HG03378 (cell line): ENCODE measurements at regions not wholly inside any gene's neighbourhood (a gene's known extent, or its start where the extent isn't known, plus 50 kb on each side); places are given as distances from the start of the nearest gene placed in this dataset.

Source experiments
- ATAC-seq: cut with Tn5 transposase; IDR thresholded peaks from one replicate; pipeline ENCODE4 v1.9.1; 2021; ENCODE audit warnings: mild to moderate bottlenecking, moderate library complexity; ENCODE audit not compliant: unreplicated experiment

GRCh38 chr3:66740260-66740659 lies 239.4 kb upstream of the LRIG1 start:
- no peak for ATAC-seq

- ATAC-seq: no peak
Observed at GRCh38 chr3:66744521-66744920, 243.7 kb upstream of the LRIG1 start.

DNA sequence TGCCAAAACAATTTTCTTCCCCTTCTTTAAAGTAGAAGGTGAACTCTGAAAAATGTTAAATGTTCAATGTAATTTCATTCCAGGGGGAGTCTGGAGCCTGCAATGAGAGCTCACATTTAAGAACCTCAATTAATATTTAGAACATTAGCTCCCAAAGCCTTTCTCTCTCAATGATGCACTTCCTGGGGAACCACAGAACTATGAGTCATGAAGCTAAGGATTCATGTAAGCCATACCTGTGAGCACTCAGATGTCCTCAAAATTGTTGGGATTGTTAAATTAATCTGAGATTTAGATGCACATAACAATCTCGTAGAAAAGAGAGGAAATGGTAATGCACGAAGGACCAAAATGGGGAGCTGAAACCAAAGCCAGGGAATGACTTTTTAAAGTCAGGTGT lies 244.2 kb upstream of the LRIG1 start:
- no peak for ATAC-seq

- ATAC-seq: no peak
Observed at GRCh38 chr3:66747261-66747660, 246.4 kb upstream of the LRIG1 start.

GRCh38 chr3:66747696-66748095 lies 246.9 kb upstream of the LRIG1 start:
- no peak for ATAC-seq

DNA sequence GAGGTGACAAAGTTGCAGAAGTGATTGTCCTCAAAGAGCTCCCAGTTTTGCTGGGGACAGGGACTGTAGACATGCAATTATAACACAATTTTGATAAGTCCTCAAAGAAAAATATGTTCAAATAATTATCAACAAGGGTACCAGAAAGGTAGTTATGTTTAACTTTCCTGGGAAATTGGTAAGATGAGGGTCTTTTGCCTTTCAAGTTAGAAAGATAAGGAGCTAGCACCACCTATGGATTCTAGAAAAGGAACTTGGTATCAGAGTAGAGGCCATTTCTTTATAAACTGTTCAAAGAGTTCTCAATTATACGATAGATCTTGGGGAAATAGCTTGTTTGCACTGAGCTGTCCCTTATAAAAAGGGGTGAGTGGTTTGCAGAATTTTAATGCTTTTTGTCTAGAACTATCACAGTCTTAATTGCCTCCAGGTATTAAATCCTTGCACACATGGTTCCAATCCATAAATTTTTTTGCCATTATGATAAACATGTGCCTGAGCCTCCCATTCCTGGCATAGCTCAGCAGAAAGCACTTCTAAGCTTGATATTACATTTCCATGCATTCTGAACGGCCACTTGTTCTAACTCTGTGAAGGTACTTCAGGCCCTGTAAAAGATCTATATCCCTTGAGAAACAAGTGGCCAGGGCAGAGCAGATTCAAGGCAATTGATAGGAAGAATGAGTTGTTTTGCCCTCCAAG lies 247.5 kb upstream of the LRIG1 start:
- ATAC-seq: no peak

- no peak for ATAC-seq
Observed at GRCh38 chr3:66751842-66752241, 246.3 kb upstream of the KBTBD8 start.

DNA sequence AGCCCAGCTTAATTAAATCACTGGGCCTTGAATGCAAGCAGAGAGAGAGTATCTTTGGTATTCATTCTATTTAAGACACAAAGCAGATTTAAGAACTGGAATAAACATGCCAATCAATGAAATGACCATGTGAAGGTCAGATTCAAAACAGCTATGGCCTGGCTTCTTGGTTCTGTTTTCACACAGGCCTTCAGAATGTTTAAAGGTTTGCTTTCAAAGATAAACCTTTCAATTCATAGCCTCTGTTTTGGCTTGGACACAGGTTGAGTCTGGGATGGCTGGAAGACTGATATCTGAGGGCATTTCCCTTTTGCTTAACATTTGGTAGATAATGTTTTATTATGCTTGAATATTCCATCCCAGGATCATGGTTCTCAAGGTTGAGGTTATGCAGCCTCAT lies 244.4 kb upstream of the KBTBD8 start:
- ATAC-seq: no peak

GRCh38 chr3:66754613-66755012 lies 243.5 kb upstream of the KBTBD8 start:
- ATAC-seq: no peak

- no peak for ATAC-seq
Observed at GRCh38 chr3:66755924-66756323, 242.2 kb upstream of the KBTBD8 start.

DNA sequence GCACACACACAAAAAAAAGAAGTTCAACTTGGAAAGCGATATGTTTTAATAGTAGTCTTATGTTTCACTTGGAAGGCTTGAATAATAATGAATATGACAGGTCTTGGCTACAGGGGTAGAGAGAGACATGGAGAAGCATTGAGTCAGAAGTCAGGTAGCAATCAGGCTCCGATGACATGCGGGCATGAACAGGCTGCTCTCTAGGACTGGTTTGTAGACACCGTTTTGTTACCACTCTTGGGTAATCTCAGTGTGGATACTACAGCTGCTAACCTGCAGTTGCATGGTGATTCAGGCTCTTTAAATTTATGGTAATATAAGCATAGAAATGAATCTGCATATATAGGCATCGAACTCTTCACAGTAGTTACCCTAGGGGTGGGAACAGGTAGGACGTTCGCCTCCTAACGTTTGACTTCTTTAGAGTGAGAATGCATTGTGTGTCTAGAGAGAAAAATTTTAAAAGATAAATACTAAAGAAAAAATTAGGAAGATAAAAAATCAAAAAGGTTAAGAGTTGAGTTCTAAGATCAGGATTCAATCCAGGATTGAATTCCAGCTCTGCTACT lies 241.6 kb upstream of the KBTBD8 start:
- no peak for ATAC-seq

DNA sequence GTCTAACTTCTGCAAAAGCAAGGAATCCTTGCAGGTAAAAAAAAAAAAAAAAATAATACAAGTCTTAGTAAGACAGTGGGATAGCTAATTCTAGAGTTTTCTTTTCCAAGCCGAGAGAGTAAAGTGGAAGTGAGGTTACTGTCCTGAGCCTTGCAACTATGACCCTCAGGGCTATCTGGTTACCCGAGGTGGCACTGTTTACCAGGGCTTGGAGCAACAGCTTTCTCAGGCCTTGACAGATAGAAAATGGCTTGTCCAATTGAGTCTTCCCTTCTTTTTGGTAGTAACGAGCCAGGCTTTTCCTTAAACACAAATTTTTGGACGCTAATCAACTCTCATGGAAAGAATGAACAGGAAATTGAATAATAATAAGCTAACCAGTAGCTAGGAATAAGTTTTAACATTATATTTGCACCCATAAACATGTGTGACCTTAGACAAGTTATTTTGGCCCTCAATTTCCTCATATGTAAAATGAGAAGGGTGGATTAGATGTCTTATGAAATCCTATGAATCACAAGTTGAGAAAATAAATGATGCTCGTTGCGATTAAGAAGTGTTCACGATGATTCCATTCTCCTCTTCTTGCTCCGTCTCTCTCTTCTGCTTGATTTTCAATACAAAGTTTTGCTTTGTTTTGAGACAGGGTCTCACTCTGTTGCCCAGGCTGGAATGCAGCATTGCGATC lies 236.9 kb upstream of the KBTBD8 start:
- ATAC-seq: no peak

DNA sequence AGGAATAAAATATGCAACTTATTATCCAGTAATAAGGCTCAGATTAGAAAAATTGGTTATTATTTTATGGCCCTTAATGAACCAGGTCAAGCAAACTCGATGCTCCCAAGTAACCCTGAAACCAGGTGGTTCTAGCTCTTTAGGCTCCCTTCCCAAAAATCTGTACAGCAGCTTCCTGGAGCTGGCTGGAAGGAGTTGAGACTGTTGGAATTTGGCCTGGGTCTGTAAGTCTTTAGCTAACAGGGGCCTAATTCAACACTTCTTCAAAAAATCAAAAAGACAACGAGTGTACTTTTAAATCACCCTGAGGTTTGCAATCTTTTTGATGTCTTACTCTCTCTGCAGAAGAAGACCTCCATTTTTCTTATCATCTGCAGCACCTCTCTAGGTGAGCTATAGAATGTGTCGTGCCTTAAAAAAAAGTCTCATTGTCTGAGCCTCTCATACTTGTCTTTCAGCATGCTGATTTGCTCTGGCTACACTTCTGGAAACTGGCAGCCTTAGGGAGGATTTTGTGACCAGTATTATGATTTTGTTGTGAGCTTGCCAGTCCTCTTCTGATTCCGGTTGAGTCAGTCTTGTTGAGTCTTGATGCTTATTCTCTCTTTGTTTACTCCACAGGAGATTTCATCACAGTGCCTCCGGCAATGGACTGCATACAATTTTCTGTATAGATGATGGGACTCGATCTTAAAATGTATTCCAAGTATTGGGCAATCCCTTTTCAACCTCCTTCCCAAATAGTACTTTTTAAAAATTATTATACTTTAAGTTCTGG lies 235.0 kb upstream of the KBTBD8 start:
- no peak for ATAC-seq

- no peak for ATAC-seq
Observed at GRCh38 chr3:66778107-66778506, 220.0 kb upstream of the KBTBD8 start.

GRCh38 chr3:66778777-66779176 lies 219.3 kb upstream of the KBTBD8 start:
- no peak for ATAC-seq

DNA sequence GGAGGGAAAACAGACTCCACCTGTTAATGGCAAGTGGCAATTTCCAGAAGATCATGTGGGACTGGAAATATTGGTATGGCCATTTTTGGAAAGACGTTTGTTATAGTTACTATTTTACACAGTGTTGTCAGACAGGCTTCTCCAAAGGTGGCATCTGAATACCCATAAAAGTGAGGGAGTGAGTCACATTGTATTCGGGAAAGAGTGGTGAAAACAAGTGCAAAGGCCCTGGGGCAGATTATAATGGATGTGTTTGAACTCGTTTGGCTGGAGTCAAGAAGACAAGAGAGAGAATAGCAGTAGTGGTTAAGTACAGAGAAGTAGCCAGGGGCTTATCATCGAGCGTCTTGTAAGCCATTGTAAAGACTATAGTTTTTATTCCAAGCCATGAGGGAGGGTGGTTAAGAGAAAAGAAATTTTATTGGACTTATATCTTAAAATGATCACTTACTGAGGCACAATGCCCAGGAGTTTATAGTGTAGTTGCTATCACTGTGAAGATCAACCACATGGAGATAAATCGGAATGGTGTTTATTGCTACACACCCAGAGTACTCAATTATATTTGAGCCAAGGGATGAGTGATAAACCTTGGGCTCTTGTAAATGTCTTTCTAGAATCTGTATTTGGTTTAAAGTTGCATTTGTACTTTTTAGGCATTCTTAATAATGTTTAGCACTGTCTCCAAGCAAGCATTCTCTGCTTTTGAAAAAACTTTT lies 212.8 kb upstream of the KBTBD8 start:
- no peak for ATAC-seq

DNA sequence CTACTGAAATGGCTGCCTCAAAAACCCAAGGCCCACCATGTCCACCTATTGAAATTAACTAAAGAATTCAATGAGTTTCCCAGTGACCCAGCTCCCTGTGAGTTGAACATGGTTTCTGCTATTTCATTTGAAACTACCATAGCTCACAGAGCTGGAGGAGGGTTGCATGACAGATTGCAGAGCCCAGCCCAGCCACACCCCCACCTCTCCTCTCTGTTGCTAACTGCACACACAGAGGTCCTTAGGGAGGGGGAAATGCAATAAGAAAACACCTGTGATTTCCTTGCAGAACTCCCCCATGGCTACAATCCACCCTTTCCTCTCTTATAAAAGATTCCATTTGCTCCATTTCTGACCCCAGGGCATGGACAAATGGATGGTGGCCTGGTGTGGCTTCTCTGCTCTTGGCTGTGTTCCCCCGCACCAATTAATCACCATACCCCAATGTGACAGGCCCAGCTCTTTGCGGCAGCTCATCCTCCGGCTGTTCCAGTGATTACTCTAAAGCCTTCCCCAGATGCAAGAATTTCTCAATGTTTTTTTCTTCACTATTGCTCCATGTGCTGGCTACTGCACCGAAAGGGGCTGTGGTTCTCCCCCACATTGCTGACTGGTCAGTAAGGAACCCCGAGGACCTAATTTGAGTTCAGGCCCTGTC lies 208.4 kb upstream of the KBTBD8 start:
- no peak for ATAC-seq

GRCh38 chr3:66792086-66792485 lies 206.0 kb upstream of the KBTBD8 start:
- ATAC-seq: no peak

GRCh38 chr3:66795365-66795764 lies 202.7 kb upstream of the KBTBD8 start:
- no peak for ATAC-seq

GRCh38 chr3:66796343-66796742 lies 201.8 kb upstream of the KBTBD8 start:
- no peak for ATAC-seq
